Raji (cell line): ENCODE measurements at regions not wholly inside any gene's neighbourhood (a gene's known extent, or its start where the extent isn't known, plus 50 kb on each side); places are given as distances from the start of the nearest gene placed in this dataset.

ENCODE experiments used
- POLR2A ChIP-seq: IDR thresholded peaks from 2 replicates; pipeline ENCODE4 v1.6.1; 2011; ENCODE audit warnings: low read depth, low read length, control low read depth; ENCODE audit not compliant: insufficient read depth

DNA sequence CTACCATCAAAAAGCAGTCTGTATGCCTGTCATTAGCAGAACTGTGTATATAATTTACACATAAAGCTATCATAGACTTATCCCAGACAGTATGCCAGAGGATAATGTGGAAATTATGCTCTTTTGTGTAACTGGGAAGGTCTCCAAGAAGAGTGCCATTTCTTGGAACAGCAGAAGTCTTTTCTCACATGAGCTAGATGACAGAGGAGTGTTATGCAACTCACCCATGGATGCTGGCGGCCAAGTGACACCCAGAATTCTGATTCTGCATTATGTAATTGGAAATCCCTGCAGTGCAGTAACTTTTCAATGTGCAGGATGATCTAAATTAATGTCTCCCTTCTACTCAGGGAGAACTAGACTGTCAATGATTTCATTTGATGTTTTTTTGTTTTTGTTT, 160.0 kb downstream of the UBE2E3 start:
- no peak for TF ChIP-seq POLR2A

DNA sequence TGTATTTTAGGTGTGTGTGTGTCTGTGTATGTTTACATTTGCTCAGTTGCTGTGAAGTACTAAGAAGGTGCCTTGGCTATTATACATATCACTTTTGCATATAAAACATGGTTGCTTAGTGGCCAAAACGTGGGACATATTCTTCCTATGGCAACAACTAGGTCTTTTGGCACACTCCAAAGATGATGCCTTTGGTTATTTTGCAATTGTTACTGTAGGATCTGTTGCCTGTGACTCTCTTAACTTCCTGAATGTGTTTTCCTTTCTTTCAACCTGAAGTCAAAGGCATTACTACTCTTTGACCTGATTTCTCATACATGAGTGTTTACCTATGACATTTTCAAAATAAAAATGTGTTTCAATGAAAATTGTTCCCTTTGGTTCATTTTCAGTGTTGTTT, 160.5 kb downstream of the UBE2E3 start:
- no peak for TF ChIP-seq POLR2A

DNA sequence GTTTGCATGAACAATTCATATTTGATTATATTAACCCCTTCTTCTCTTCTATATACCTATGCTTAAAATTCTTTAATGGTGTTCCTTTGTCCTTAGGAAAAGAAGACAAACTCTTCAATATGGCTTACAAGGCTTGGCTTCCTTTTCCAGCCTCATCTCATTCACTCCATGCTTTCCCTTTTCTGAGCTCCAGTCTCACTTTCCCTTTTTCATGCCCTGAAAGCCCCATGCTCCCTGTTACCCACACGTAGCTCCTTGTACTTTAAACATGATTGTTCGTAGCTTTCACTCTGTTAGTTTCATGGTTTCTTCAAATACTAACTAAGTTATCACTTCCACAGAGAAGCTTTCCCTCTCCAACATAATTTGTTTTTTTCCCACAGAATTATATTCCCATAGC, 161.3 kb downstream of the UBE2E3 start:
- no peak for TF ChIP-seq POLR2A

DNA sequence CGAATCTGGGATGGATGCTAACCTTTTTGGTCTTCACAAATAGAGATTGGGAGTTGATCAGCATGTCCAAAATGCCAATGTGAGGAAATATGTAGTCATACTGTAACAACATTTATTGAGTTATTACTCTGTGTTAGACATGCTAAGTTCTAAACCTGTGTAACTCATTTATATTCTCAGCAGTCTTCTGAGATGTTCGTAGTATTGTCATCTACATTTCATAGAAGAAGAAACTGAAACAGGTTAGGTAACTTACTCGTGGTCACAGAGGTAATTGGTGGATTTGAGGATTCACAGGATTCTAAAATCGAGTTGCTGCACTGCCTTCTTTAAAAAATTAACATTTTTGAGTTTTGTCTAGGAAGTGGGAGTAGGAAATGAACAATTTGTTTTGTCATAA, 162.1 kb downstream of the UBE2E3 start:
- no peak for TF ChIP-seq POLR2A

DNA sequence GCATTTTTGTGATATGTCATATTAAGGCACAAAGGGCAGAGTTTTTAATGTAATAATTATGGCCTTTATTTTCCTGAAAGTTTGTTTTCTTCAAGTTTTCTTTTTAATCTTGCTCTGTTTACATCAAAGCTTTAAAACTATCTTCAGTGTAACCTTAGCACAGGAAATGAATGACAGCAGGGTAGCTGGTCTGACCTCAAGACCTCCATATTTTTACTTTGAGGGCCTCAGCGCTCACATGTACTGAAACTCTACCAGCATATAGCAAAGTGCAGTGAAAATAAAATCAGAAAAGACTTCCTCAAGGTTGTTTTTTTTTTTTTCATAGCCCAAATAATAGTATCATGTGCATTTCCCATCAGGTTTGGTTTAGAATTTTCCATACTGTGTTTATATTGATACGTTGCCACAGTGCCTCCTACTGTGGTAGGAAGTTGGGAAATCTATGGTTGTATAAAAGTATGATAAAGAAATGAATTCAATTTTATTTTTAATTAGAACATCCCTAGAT, 163.4 kb downstream of the UBE2E3 start:
- no peak for TF ChIP-seq POLR2A

DNA sequence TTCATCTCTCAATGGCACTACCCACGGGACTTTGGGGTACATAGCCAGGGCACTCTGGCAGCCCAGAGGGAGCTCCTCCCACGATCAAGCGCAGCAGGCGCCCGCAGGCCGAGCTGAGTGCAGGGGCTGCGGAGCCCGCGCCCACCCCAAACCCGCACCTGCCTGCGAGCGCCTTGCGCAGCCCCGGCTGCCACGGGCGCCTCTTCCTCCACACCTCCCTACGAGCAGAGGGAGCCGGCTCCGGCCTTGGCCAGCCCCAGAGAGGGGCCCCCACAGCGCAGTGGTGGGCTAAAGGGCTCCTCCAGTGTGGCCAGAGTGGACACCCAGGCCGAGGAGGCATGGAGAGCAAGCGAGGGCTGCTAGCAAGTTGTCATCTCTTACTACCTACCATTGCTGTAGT, 165.2 kb downstream of the UBE2E3 start:
- TF ChIP-seq POLR2A = no peak

DNA sequence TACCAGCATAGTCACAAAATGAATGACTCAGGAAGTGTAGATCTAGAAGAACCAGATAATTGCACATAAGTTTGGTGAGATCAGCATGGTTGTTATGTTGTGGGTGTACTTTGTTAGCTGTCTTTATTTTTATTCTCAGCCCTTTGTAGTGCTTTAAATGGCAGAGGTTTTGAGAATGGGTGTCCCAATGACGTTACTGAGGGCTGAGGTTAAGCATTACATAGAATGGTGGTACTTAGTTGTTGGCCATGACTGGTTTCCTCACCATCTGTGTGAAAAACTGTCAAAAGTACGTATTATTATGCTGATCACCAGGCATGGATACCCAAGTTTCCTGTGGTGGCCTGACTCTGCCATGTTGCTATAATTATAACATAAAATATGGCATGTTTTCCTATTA, 165.8 kb downstream of the UBE2E3 start:
- no peak for TF ChIP-seq POLR2A

DNA sequence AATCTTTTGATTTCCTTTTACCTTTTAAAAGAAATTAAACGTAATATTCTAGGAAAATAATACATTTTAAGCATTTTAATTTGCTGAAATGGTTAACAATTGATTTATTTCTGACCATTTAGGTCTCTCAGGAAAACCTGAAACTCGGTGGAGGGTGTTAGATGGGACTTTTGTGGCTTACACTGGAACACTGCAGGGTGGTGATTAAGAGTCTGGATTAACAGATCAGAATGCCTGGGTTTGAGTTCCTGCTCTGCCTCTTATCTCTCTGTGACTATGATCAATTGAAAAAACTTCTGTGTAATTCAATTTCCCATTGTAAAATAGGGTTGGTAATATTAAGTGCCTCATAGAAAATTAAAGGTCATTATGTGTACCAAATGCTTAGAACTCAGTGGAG, 168.7 kb downstream of the UBE2E3 start:
- no peak for TF ChIP-seq POLR2A

DNA sequence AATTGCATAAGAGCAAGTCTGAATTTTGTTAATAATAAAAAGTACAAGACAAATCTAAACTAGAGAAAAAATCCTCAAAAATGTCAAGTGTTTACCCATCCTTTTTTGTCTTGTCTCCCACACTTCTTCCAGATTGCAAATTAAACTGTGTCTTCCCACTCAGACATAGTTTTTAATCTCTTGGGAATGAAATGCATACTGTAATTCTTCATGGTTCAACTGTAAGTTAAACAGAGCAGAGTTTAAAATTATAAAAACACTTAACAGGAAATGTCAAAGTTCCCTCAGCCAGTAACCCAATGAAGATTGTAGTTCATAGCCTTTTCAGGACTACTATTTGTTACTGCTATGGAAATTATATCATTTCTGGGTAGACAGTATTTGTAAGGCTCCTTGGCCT, 171.8 kb downstream of the UBE2E3 start:
- TF ChIP-seq POLR2A = no peak

DNA sequence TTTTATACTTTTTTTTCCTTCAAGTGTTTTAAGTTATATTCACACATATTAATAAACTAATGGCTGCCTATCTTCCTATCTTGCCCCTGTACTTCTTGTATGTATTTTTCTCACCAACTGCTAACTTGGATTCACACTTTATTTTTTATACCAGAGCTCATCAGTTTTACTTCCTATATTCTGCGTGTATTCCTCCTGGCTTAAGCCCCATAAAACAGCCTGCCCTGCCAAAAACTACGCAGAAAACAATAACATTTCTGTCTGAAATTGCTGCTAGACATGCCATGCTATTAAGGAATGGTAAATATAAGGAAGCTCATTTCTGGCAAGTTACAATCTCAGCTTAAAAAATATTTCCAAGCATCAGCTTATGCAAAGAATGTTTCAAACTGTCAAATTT, 172.3 kb downstream of the UBE2E3 start:
- TF ChIP-seq POLR2A = no peak

DNA sequence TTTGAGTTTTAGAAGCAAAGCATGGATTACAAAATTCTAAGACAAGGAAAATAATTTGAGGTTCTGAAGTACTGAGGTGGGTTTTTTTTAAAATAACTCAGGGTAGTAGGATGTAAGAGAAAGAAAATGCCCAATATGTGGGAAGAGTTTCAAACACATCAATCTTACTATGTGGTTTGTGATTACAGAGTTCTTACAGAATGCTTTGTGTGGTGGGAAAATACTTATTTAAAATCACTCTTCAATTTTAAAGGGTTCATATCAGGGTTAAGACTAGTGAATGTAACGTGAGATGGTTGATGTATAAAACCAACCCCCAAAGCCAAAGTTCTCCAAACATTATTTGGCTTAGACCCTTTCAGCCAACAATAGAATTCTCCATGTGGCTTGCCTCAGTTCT, 173.5 kb downstream of the UBE2E3 start:
- no peak for TF ChIP-seq POLR2A

DNA sequence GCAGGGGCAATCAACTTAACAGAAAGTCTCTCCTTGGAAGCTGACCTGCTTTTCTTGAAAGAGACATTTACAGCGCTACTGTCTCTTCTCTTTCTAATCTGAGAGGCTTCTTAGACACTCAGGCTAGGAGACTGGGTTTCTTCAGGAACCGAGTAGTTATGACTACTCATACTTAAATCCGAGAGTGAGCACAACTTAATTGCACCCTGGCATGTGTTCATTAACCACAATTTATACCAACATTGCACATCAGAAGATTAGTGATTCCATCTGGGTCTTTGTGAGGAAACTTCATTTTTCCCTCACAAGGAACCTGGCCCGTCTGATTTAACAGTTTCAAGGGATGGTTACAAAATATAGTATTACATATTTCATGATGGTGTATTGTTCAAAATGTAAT, 176.9 kb downstream of the UBE2E3 start:
- no peak for TF ChIP-seq POLR2A

DNA sequence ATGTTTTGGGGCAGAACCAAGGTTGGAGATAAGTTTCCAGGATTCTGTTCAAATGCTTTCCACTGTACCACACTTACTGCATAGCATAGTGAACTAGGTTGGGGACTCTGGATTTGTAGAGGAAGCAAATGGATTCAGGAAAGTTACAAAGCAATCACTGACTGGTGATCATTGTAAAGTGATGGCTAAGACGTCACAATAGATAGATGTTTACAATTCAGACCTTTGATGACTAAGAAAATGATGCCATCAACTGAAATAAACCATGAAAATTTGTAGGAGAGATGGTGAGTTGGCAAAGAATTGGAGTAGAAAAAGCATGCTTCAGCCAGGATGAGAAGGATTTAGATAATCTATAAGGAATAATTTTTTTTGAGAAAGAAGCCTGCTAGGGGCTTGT, 178.0 kb downstream of the UBE2E3 start:
- no peak for TF ChIP-seq POLR2A

DNA sequence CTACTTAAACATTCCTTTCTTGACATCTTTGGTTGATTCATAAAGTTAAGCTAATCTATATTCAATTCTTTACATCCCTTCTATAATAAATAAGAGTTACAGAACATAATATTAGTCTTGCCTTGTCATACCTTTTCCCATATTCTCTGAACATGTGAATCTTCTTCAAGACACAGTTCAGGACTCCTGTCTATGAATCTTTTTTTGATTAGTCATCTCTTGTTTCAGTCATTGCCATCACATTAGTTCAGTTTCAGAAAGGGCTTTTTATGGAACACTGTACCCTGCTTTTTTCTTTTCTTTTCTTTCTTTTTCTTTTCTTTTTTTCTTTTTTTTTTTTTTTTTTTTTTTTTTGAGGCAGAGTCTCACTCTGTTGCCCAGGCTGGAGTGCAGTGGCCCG, 181.2 kb downstream of the UBE2E3 start:
- no peak for TF ChIP-seq POLR2A

DNA sequence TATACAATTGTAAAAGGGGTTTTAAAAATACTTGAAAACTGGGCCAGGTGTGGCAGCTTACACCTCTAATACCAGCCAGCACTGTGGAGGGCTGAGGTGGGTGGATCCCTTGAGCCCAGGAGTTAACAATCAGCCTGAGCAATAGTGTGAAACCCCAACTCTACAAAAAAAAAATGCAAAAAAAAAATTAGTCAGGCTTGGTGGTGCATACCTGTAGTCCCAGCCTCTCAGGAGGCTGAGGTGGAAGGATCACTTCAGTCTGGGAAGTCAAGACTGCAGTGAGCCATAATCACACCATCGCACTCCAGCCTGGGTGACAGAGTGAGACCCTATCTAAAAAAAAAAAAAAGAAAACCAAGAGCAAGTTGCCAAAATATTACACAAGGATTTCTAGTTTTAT, 182.7 kb downstream of the UBE2E3 start:
- no peak for TF ChIP-seq POLR2A

DNA sequence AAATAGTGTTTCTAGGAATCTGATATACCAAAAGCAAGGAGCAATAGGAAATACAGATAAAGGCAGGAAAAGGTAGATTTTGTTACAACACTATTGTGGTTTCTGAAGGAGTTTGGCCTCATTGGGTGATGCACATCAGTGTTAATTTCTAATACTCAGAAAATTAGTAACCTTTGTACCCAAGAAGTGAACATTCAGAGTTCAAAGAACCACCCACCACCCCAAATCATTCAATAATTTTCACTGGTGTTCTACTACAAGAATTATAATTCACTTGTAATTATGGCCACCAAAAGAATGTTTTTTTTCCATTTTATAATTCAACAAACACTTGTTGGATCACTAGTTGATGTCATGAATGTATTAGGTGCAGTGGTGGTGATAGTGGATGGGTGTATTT, 183.3 kb downstream of the UBE2E3 start:
- TF ChIP-seq POLR2A = no peak

DNA sequence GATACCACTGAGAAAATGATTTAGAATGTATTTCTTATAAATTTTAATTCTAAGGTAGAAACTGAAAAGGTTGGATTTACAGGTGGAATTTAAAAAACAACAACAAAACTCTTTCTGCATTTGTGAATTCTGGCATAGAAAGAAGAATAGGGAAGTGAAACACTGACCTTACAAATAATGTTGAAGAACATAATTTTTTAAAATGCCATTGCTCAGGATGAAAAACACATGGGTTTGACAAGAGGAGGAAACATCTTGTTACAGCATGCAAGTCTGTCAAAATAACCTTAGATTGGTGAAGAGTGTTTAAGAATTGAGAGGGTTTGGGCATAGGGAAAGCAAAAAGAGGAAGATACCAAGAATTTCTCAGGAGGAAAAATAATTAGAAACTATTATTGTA, 184.3 kb downstream of the UBE2E3 start:
- TF ChIP-seq POLR2A = no peak
